ENCODE measurements at regions not wholly inside any gene's neighbourhood (a gene's known extent, or its start where the extent isn't known, plus 50 kb on each side); places are given as distances from the start of the nearest gene placed in this dataset.

DNA sequence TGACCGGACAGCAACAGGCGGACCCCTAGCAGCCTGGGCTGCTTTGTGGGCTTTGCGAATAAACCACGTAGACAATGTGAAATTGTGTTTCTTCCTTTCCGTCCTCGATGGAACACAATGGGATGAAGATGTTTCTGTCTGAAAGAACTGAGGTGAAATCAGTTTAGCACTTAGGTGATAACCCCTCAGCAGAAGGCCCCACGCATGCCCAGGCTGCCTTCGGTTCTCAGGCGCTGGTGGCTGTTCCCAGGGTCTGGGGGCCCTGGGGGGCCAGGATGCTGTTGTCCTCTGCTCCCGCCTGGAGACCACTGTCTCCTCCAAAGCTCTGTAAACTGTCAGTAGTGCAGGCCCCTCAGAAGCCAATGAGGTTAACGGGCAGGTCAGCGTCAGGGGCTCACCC lies 73.9 kb upstream of the HGFAC start:
- TF ChIP-seq, protein P1, sequence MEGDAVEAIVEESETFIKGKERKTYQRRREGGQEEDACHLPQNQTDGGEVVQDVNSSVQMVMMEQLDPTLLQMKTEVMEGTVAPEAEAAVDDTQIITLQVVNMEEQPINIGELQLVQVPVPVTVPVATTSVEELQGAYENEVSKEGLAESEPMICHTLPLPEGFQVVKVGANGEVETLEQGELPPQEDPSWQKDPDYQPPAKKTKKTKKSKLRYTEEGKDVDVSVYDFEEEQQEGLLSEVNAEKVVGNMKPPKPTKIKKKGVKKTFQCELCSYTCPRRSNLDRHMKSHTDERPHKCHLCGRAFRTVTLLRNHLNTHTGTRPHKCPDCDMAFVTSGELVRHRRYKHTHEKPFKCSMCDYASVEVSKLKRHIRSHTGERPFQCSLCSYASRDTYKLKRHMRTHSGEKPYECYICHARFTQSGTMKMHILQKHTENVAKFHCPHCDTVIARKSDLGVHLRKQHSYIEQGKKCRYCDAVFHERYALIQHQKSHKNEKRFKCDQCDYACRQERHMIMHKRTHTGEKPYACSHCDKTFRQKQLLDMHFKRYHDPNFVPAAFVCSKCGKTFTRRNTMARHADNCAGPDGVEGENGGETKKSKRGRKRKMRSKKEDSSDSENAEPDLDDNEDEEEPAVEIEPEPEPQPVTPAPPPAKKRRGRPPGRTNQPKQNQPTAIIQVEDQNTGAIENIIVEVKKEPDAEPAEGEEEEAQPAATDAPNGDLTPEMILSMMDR (IDR thresholded peaks at IDR 0.05), result no peak
- TF ChIP-seq JUND (IDR thresholded peaks at IDR 0.05), result no peak
- TF ChIP-seq EZH2phosphoT487 (IDR thresholded peaks at IDR 0.05; ENCODE audit: borderline replicate concordance, low read depth), result no peak
- TF ChIP-seq RFX5 (IDR thresholded peaks at IDR 0.05; ENCODE audit: low read length), result no peak
- TF ChIP-seq, protein P2, sequence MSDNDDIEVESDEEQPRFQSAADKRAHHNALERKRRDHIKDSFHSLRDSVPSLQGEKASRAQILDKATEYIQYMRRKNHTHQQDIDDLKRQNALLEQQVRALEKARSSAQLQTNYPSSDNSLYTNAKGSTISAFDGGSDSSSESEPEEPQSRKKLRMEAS (IDR thresholded peaks at IDR 0.05; ENCODE audit: low read depth), result no peak
- TF ChIP-seq EP300 (IDR thresholded peaks at IDR 0.05; ENCODE audit: borderline replicate concordance in 1 of 2, low read depth in 1 of 2, low read length in 1 of 2), result no peak
- no peak for TF ChIP-seq GABPA (IDR thresholded peaks at IDR 0.05; ENCODE audit: low read depth)
- TF ChIP-seq, protein P3, sequence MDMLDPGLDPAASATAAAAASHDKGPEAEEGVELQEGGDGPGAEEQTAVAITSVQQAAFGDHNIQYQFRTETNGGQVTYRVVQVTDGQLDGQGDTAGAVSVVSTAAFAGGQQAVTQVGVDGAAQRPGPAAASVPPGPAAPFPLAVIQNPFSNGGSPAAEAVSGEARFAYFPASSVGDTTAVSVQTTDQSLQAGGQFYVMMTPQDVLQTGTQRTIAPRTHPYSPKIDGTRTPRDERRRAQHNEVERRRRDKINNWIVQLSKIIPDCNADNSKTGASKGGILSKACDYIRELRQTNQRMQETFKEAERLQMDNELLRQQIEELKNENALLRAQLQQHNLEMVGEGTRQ (IDR thresholded peaks at IDR 0.05; ENCODE audit: borderline replicate concordance, low read depth, low read length), result no peak
- no peak for TF ChIP-seq MEF2A (IDR thresholded peaks at IDR 0.05; ENCODE audit: borderline replicate concordance, low read depth)
- no peak for TF ChIP-seq SIN3A (IDR thresholded peaks at IDR 0.05; ENCODE audit: borderline replicate concordance, low read depth, low read length)
- TF ChIP-seq, protein P4, sequence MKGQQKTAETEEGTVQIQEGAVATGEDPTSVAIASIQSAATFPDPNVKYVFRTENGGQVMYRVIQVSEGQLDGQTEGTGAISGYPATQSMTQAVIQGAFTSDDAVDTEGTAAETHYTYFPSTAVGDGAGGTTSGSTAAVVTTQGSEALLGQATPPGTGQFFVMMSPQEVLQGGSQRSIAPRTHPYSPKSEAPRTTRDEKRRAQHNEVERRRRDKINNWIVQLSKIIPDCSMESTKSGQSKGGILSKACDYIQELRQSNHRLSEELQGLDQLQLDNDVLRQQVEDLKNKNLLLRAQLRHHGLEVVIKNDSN (IDR thresholded peaks at IDR 0.05; ENCODE audit: borderline replicate concordance, low read depth), result no peak
- TF ChIP-seq, protein P5, sequence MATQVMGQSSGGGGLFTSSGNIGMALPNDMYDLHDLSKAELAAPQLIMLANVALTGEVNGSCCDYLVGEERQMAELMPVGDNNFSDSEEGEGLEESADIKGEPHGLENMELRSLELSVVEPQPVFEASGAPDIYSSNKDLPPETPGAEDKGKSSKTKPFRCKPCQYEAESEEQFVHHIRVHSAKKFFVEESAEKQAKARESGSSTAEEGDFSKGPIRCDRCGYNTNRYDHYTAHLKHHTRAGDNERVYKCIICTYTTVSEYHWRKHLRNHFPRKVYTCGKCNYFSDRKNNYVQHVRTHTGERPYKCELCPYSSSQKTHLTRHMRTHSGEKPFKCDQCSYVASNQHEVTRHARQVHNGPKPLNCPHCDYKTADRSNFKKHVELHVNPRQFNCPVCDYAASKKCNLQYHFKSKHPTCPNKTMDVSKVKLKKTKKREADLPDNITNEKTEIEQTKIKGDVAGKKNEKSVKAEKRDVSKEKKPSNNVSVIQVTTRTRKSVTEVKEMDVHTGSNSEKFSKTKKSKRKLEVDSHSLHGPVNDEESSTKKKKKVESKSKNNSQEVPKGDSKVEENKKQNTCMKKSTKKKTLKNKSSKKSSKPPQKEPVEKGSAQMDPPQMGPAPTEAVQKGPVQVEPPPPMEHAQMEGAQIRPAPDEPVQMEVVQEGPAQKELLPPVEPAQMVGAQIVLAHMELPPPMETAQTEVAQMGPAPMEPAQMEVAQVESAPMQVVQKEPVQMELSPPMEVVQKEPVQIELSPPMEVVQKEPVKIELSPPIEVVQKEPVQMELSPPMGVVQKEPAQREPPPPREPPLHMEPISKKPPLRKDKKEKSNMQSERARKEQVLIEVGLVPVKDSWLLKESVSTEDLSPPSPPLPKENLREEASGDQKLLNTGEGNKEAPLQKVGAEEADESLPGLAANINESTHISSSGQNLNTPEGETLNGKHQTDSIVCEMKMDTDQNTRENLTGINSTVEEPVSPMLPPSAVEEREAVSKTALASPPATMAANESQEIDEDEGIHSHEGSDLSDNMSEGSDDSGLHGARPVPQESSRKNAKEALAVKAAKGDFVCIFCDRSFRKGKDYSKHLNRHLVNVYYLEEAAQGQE (IDR thresholded peaks at IDR 0.05; ENCODE audit: low read depth, low read length), result no peak
- no peak for TF ChIP-seq CHD2 (IDR thresholded peaks at IDR 0.05; ENCODE audit: low read length, partially characterized antibody)
- TF ChIP-seq TEAD4 (IDR thresholded peaks at IDR 0.05; ENCODE audit: borderline replicate concordance, insufficient read depth), result no peak

All from SK-N-SH (cell line).